OCI-LY3 (cell line): ENCODE measurements at regions not wholly inside any gene's neighbourhood (a gene's known extent, or its start where the extent isn't known, plus 50 kb on each side); places are given as distances from the start of the nearest gene placed in this dataset.

Source experiments
- H2AFZ ChIP-seq: fragments of 200-600, 300-600 bp; shearing (Covaris generic); 2 replicates; pipeline ENCODE4 v1.6.0; 2014; ENCODE audit warnings: antibody characterized with exemption, low read depth, low read length
- H3K27ac ChIP-seq: fragments of 200-600, 300-600 bp; sonication (generic); 2 replicates; pipeline ENCODE4 v1.5.1; 2014; ENCODE audit warnings: mild to moderate bottlenecking, low read length, moderate library complexity, mixed read lengths
- H3K27me3 ChIP-seq: fragments of 200-600, 300-600 bp; sonication (generic); 2 replicates; pipeline ENCODE4 v1.6.1; 2014; ENCODE audit warnings: low read depth, low read length, mixed read lengths
- H3K36me3 ChIP-seq: fragments of 200-600, 300-600 bp; sonication (generic); replicated peaks from 2 replicates; pipeline ENCODE3; 2014; ENCODE audit warnings: low read depth, low read length, mixed read lengths
- H3K4me1 ChIP-seq: fragments of 300-600, 200-600 bp; sonication (generic); 2 replicates; pipeline ENCODE4 v1.6.1; 2014; ENCODE audit warnings: low read length, mixed read lengths
- H3K4me2 ChIP-seq: fragments of 200-600, 300-600 bp; sonication (generic); 2 replicates; pipeline ENCODE4 v1.6.1; 2014; ENCODE audit warnings: low read length, mixed read lengths
- H3K4me3 ChIP-seq: fragments of 300-600, 200-600 bp; sonication (generic); 2 replicates; pipeline ENCODE4 v1.5.1; 2014; ENCODE audit warnings: antibody characterized with exemption, mild to moderate bottlenecking, low read length, moderate library complexity
- H3K79me2 ChIP-seq: fragments of 300-600, 200-600 bp; shearing (Covaris generic); 2 replicates; pipeline ENCODE4 v1.6.1; 2014; ENCODE audit warnings: mild to moderate bottlenecking, low read length, mixed read lengths
- H3K9ac ChIP-seq: fragments of 300-600, 200-600 bp; shearing (Covaris generic); 2 replicates; pipeline ENCODE4 v1.6.0; 2014; ENCODE audit warnings: mild to moderate bottlenecking, low read length, moderate library complexity
- H3K9me3 ChIP-seq: fragments of 200-600, 300-600 bp; shearing (Covaris generic); 2 replicates; pipeline ENCODE4 v1.6.1; 2014; ENCODE audit warnings: low read length, mixed read lengths; ENCODE audit not compliant: insufficient read depth
- H4K20me1 ChIP-seq: fragments of 200-600, 300-600 bp; sonication (generic); 2 replicates; pipeline ENCODE4 v1.6.1; 2016; ENCODE audit warnings: low read length, mixed read lengths; ENCODE audit not compliant: insufficient read depth
- CTCF ChIP-seq: fragments of 200-600, 300-600 bp; sonication (generic); IDR thresholded peaks from 2 replicates; pipeline ENCODE4 v1.5.1; 2014; ENCODE audit warnings: antibody characterized with exemption, low read length, low read depth
- EZH2phosphoT487 ChIP-seq: fragments of 200-600 bp; shearing (Covaris generic); IDR thresholded peaks from 2 replicates; pipeline ENCODE4 v1.6.1; 2018; ENCODE audit warnings: antibody characterized with exemption, mixed run types, low read depth

- H3K4me3 ChIP-seq = no peak overlapping the region
- H3K27me3 ChIP-seq = no peaks in the 10 kb centered on the region; the same call in 1 of the 2 replicates
- 0 out of 2 replicates have a peak, but pooled peaks cover 2% of the 10 kb centered on the region for H4K20me1 ChIP-seq
- H2AFZ ChIP-seq = no peak overlapping the region
- H3K79me2 ChIP-seq = no peaks in the 10 kb centered on the region
- H3K9ac ChIP-seq = no peak overlapping the region
- H3K9me3 ChIP-seq = no peaks in the 10 kb centered on the region
- H3K27ac ChIP-seq = no peak overlapping the region
- H3K4me2 ChIP-seq = no peak overlapping the region
- H3K36me3 ChIP-seq = no peaks in the 10 kb centered on the region
- TF ChIP-seq EZH2phosphoT487 (no peak), CTCF (no peak)
- no peaks in the 10 kb centered on the region for H3K4me1 ChIP-seq
Observed at GRCh38 chr16:9610727-9611126, 519.3 kb downstream of the HAPSTR1 start.

- 0 out of 2 replicates have a peak, but pooled peaks cover 2% of the 10 kb centered on the region for H4K20me1 ChIP-seq
- no peaks in the 10 kb centered on the region; the same call in 1 of the 2 replicates for H3K27me3 ChIP-seq
- no peak overlapping the region for H3K9ac ChIP-seq
- no peaks in the 10 kb centered on the region for H3K79me2 ChIP-seq
- no peak overlapping the region for H3K4me3 ChIP-seq
- TF ChIP-seq EZH2phosphoT487 (no peak), CTCF (no peak)
- no peaks in the 10 kb centered on the region for H3K36me3 ChIP-seq
- H3K9me3 ChIP-seq = no peaks in the 10 kb centered on the region
- no peak overlapping the region for H3K27ac ChIP-seq
- no peak overlapping the region for H3K4me2 ChIP-seq
- no peak overlapping the region for H2AFZ ChIP-seq
- no peaks in the 10 kb centered on the region for H3K4me1 ChIP-seq
Observed at GRCh38 chr16:9612267-9612666, 520.8 kb downstream of the HAPSTR1 start.

GRCh38 chr16:9614389-9614788 lies 522.9 kb downstream of the HAPSTR1 start:
- no peaks in the 10 kb centered on the region for H3K79me2 ChIP-seq
- no peak overlapping the region for H2AFZ ChIP-seq
- no peaks in the 10 kb centered on the region for H3K4me1 ChIP-seq
- H3K27ac ChIP-seq = no peak overlapping the region
- H3K9me3 ChIP-seq = no peaks in the 10 kb centered on the region
- no peaks in the 10 kb centered on the region for H3K36me3 ChIP-seq
- no peak overlapping the region for H3K9ac ChIP-seq
- H4K20me1 ChIP-seq = no peaks in the 10 kb centered on the region
- peaks cover 3% of the 10 kb centered on the region; the same call in 1 of the 2 replicates for H3K27me3 ChIP-seq
- no peak overlapping the region for H3K4me2 ChIP-seq
- no peak overlapping the region for H3K4me3 ChIP-seq
- no peak for TF ChIP-seq CTCF
- no peak for TF ChIP-seq EZH2phosphoT487

GRCh38 chr16:9622268-9622667 lies 530.8 kb downstream of the HAPSTR1 start:
- no peaks in the 10 kb centered on the region for H3K9me3 ChIP-seq
- H3K4me1 ChIP-seq = no peaks in the 10 kb centered on the region
- no peak overlapping the region for H2AFZ ChIP-seq
- H3K4me3 ChIP-seq = no peak overlapping the region
- H3K9ac ChIP-seq = no peak overlapping the region
- peaks cover 9% of the 10 kb centered on the region; the same call in 1 of the 2 replicates for H3K27me3 ChIP-seq
- no peak overlapping the region for H3K4me2 ChIP-seq
- H3K79me2 ChIP-seq = no peaks in the 10 kb centered on the region
- no peaks in the 10 kb centered on the region for H3K36me3 ChIP-seq
- H4K20me1 ChIP-seq = no peaks in the 10 kb centered on the region
- no peak overlapping the region for H3K27ac ChIP-seq
- TF ChIP-seq EZH2phosphoT487 (no peak), CTCF (no peak)
